DOHH2 (cell line): ENCODE measurements at regions not wholly inside any gene's neighbourhood (a gene's known extent, or its start where the extent isn't known, plus 50 kb on each side); places are given as distances from the start of the nearest gene placed in this dataset.

Source experiments
- CTCF ChIP-seq: fragments of 200-600 bp; sonication (generic); IDR thresholded peaks from one replicate; pipeline ENCODE4 v1.5.1; 2014; ENCODE audit warnings: antibody characterized with exemption, mild to moderate bottlenecking, low read depth, low read length; ENCODE audit not compliant: poor library complexity, severe bottlenecking
- EZH2phosphoT487 ChIP-seq: fragments of 200-600 bp; sonication (generic); IDR thresholded peaks from 2 replicates; pipeline ENCODE4 v1.6.1; 2017; ENCODE audit warnings: borderline replicate concordance, mild to moderate bottlenecking, antibody characterized with exemption, low read length, moderate library complexity, mixed read lengths

DNA sequence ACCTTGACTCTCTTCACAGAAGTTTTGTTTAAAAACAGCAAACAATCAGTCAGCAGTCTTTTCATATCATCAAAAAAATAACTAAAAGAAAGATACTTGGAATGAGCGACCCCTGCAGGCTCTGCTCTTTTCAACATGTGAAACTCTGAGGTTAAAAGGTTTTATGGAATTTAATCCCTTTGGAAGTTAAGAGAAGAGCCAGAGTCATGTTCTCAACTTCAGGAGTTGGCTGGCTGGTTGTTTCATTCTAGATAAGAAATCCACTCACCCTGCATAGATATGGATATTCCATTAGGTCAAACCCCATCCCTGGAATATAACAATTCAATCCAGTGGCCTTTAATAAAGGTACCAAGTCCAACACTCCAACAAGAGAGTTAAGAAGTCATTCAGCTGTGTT lies 115.6 kb upstream of the RMDN2 start:
- TF ChIP-seq CTCF (peak; percentile 57), EZH2phosphoT487 (no peak)
